ENCODE measurements at regions not wholly inside any gene's neighbourhood (a gene's known extent, or its start where the extent isn't known, plus 50 kb on each side); places are given as distances from the start of the nearest gene placed in this dataset.

GRCh38 chr9:129525656-129526196, 95.2 kb downstream of the C9orf50 start:
- Histone ChIP-seq H3K36me3 (replicated peaks in 1 of 2; ENCODE audit: control insufficient read depth in 1 of 2, insufficient read depth in 2 of 2, low read length in 1 of 2) (no peaks in the 10 kb centered on the region), H3K4me1 (ENCODE audit: control insufficient read depth in 1 of 2, insufficient read depth in 2 of 2, low read depth in 1 of 2, low read length in 1 of 2) (peaks cover 0 to 14% of the 10 kb centered on the region in 2 experiments; a peak in 1 of 4 replicates), H3K27me3 (ENCODE audit: insufficient read depth) (no peaks in the 10 kb centered on the region), H3K9me2 (no peaks in the 10 kb centered on the region), H3F3A (replicated peaks; ENCODE audit: insufficient read depth) (no peaks in the 10 kb centered on the region), H3K79me2 (ENCODE audit: insufficient read depth) (no peaks in the 10 kb centered on the region), H2AFZ (ENCODE audit: low read depth) (no peak overlapping the region), H3K27ac (ENCODE audit: low read depth in 2 of 2, low read length in 1 of 2) (no peak overlapping the region; a peak in 1 of 4 replicates), H3K4me2 (no peak overlapping the region), H3K9me3 (no peaks in the 10 kb centered on the region), H4K20me1 (ENCODE audit: insufficient read depth) (no peaks in the 10 kb centered on the region), H3K4me3 (ENCODE audit: low read depth in 2 of 2, low read length in 1 of 2) (no peak overlapping the region), H3K9ac (no peak overlapping the region)
- DNase-seq = no peak
- TF ChIP-seq GATA2 (CRISPR knock-in tag; IDR thresholded peaks at IDR 0.05) = no peak
- no peak for TF ChIP-seq POLR2AphosphoS5 (IDR thresholded peaks at IDR 0.05; ENCODE audit: low read depth, low read length)
- 93% methylated on average over 3 of the region's 3 CpGs for WGBS (ENCODE audit: low lambda C conversion rate)
- CTCF ChIA-PET = interaction anchor here (0.8 kb wide), 1 partner anchor 99 kb away, joined by 3 read pairs; no protein-coding TSS in a partner anchor
- POLR2A ChIA-PET = no interaction called here

- POLR2A ChIA-PET = no interaction called here
Measured at GRCh38 chr9:129524582-129525270, 96.2 kb downstream of the C9orf50 start.

GRCh38 chr9:129523943-129524581, 96.8 kb downstream of the C9orf50 start:
- Histone ChIP-seq H2AFZ (ENCODE audit: low read depth) (no peak overlapping the region), H3K27ac (ENCODE audit: low read depth in 2 of 2, low read length in 1 of 2) (peak overlapping the region in 1 of 2 experiments; percentile 70; a peak in 1 of 4 replicates), H3K9me3 (no peaks in the 10 kb centered on the region), H3K79me2 (ENCODE audit: insufficient read depth) (no peaks in the 10 kb centered on the region), H3F3A (replicated peaks; ENCODE audit: insufficient read depth) (no peaks in the 10 kb centered on the region), H4K20me1 (ENCODE audit: insufficient read depth) (no peaks in the 10 kb centered on the region), H3K4me3 (ENCODE audit: low read depth in 2 of 2, low read length in 1 of 2) (no peak overlapping the region), H3K27me3 (ENCODE audit: insufficient read depth) (no peaks in the 10 kb centered on the region), H3K36me3 (replicated peaks in 1 of 2; ENCODE audit: control insufficient read depth in 1 of 2, insufficient read depth in 2 of 2, low read length in 1 of 2) (no peaks in the 10 kb centered on the region), H3K9ac (no peak overlapping the region), H3K4me2 (no peak overlapping the region), H3K9me2 (no peaks in the 10 kb centered on the region), H3K4me1 (ENCODE audit: control insufficient read depth in 1 of 2, insufficient read depth in 2 of 2, low read depth in 1 of 2, low read length in 1 of 2) (peaks cover 0 to 14% of the 10 kb centered on the region in 2 experiments; a peak in 1 of 4 replicates)
- DNase-seq = no peak
- TF ChIP-seq SIN3A (IDR thresholded peaks at IDR 0.05; ENCODE audit: borderline replicate concordance, low read depth, low read length) (no peak), CHD2 (IDR thresholded peaks at IDR 0.05; ENCODE audit: low read length, partially characterized antibody) (no peak), YY1 (IDR thresholded peaks at IDR 0.05; ENCODE audit: low read depth) (no peak), GABPA (IDR thresholded peaks at IDR 0.05; ENCODE audit: low read depth) (no peak), POLR2AphosphoS5 (IDR thresholded peaks at IDR 0.05; ENCODE audit: low read depth, low read length) (no peak), RCOR1 (IDR thresholded peaks at IDR 0.05; ENCODE audit: low read length) (no peak), FOSL2 (IDR thresholded peaks at IDR 0.05; ENCODE audit: borderline replicate concordance, low read depth) (no peak), MEF2A (IDR thresholded peaks at IDR 0.05; ENCODE audit: borderline replicate concordance, low read depth) (no peak), GATA2 (CRISPR knock-in tag; IDR thresholded peaks at IDR 0.05) (no peak), EZH2phosphoT487 (IDR thresholded peaks at IDR 0.05; ENCODE audit: borderline replicate concordance, low read depth) (no peak), EP300 (IDR thresholded peaks at IDR 0.05; ENCODE audit: borderline replicate concordance in 1 of 2, low read depth in 1 of 2, low read length in 1 of 2) (no peak)
- CTCF ChIA-PET = interaction anchor here (1.2 kb wide), 1 partner anchor 346 kb away, joined by 3 read pairs; the partner anchor contains the start of gene IER5L
- POLR2A ChIA-PET = no interaction called here
- 80% methylated on average over 8 of the region's 8 CpGs for WGBS (ENCODE audit: low lambda C conversion rate)

More at GRCh38 chr9:129524582-129525270, 96.2 kb downstream of the C9orf50 start:
- H3K4me2 ChIP-seq = no peak overlapping the region
- H3K27ac ChIP-seq (ENCODE audit: low read depth in 2 of 2, low read length in 1 of 2) = peak overlapping the region in 1 of 2 experiments; percentile 70; a peak in 2 of 4 replicates
- H3F3A ChIP-seq (replicated peaks; ENCODE audit: insufficient read depth) = no peaks in the 10 kb centered on the region
- WGBS (ENCODE audit: low lambda C conversion rate) = 53% methylated on average over 12 of the region's 17 CpGs
- no peaks in the 10 kb centered on the region for H3K79me2 ChIP-seq (ENCODE audit: insufficient read depth)
- DNase-seq = peak; percentile 57
- 0 out of 2 replicates have a peak, but pooled peaks have one; percentile 8 for TF ChIP-seq GATA2 (CRISPR knock-in tag; IDR thresholded peaks at IDR 0.05)
- TF ChIP-seq NFIC (IDR thresholded peaks at IDR 0.05; ENCODE audit: borderline replicate concordance) = no peak
- no peaks in the 10 kb centered on the region for H4K20me1 ChIP-seq (ENCODE audit: insufficient read depth)
- no peaks in the 10 kb centered on the region for H3K36me3 ChIP-seq (replicated peaks in 1 of 2; ENCODE audit: control insufficient read depth in 1 of 2, insufficient read depth in 2 of 2, low read length in 1 of 2)
- no peak overlapping the region for H3K9ac ChIP-seq
- H3K27me3 ChIP-seq (ENCODE audit: insufficient read depth) = no peaks in the 10 kb centered on the region
- H3K4me3 ChIP-seq (ENCODE audit: low read depth in 2 of 2, low read length in 1 of 2) = no peak overlapping the region
- H3K4me1 ChIP-seq (ENCODE audit: control insufficient read depth in 1 of 2, insufficient read depth in 2 of 2, low read depth in 1 of 2, low read length in 1 of 2) = peaks cover 0 to 14% of the 10 kb centered on the region in 2 experiments; a peak in 1 of 4 replicates
- H3K9me2 ChIP-seq = no peaks in the 10 kb centered on the region
- no peaks in the 10 kb centered on the region for H3K9me3 ChIP-seq
- no peak overlapping the region for H2AFZ ChIP-seq (ENCODE audit: low read depth)
- CTCF ChIA-PET = interaction anchor here (1.2 kb wide), 1 partner anchor 346 kb away, joined by 3 read pairs; the partner anchor contains the start of gene IER5L
